CD4-positive, alpha-beta T cell treated with Interleukin-17A for 4 hours (primary cell): ENCODE measurements at regions not wholly inside any gene's neighbourhood (a gene's known extent, or its start where the extent isn't known, plus 50 kb on each side); places are given as distances from the start of the nearest gene placed in this dataset.
A peak's percentile ranks its signal among the peaks of the same experiment; 100 is the strongest.

Experiments
- DNase-seq: peaks from one replicate; pipeline ENCODE4 v3.0.0-alpha.2; 2020; ENCODE audit warnings: mixed read lengths

DNA sequence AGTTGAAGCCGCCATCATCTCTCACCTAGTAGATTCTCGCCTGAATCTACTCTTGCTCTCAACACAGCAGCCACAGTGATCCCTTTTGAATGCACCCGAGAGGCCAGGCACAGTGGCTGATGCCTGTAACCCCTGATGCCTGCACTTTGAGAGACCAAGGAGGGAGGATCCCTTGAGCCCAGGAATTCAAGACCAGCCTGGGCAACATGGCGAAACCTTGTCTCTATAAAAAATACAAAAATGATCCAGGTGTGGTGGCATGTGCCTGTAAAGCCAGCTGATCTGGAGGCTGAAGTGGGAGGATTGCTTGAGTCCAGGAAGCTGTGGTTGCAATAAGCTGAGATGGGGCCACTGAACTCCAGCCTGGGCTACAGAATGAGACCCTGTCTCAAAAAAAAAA is 60.3 kb upstream of the EML4 start:
- peak; percentile 14 for DNase-seq

GRCh38 chr2:42109959-42110640 is 59.1 kb upstream of the EML4 start:
- no peak for DNase-seq

GRCh38 chr2:42110641-42111322 is 58.4 kb upstream of the EML4 start:
- no peak for DNase-seq

- no peak for DNase-seq
These were observed 56.7 kb upstream of the EML4 start for GRCh38 chr2:42112418-42112817.

GRCh38 chr2:42113452-42113851 is 55.7 kb upstream of the EML4 start:
- DNase-seq, result no peak

DNA sequence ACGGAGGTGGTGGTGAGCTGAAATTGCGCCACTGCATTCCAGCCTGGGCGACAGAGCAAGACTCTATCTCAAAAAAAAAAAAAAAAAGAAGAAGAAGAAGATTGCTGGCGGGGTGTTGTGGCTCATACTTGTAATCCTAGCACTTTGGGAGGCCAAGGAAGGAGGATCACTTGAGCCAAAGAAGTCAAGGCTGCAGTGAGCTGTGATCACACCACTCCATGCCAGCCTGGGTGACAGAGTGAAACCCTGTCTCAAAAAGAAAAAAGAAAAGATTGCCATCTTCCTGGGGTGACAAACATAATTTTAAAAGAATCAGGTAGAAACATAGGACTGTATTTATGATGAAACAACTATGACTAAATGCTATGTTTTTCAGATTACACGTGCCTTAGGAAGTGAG is 55.1 kb upstream of the EML4 start:
- no peak for DNase-seq

GRCh38 chr2:42115588-42115987 is 53.6 kb upstream of the EML4 start:
- DNase-seq, result no peak

DNA sequence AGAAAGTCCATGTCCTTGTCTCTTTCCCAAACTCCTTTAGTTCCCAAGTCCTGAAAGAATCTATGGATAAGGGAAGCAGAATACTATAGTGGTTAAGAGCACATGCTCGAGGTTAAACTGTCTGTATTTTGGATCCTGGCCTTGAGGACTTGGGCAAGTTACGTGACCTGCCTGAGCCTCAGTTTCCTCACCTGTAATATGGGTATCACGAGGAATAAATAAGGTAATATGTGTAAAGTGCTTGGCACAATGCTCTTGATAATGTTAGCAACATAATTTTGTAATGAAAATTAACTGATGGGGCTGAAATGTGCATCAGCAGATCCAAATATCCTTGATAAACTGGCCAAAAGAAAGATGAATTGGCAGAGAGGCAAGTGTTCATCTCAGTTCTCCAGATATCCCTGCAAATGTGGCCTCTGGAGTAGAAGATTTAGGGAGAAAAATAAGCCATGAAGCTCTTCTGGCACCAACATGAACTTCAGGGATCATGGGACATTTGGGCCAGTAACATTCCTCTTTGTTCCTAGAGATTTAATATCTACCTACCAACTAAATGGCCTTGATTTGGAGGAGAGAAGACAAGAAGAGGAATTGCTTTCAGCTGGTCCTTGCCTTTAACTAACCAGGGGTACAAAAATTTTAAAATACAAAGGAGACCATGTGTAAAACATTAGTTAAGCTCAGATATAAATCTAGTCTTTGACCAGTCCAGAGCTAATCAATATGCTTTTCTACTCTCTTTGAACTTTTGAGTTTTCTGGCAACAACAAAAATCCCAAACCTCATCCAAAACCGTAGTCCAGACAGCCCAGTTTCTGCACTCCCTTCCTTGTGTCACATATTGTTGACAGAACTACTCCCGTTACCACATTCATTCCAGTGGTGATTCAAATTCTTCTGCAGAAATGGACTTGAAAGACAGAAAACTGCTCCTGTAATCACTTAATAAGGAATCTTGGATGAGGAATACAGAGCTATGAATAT is 52.7 kb upstream of the EML4 start:
- DNase-seq, result no peak

GRCh38 chr2:42117182-42117579 is 52.0 kb upstream of the EML4 start:
- no peak for DNase-seq

- DNase-seq, result no peak
These were observed 51.0 kb upstream of the EML4 start for GRCh38 chr2:42117923-42118753.

GRCh38 chr2:42118754-42119569 is 50.2 kb upstream of the EML4 start:
- DNase-seq, result no peak
